ENCODE measurements at regions not wholly inside any gene's neighbourhood (a gene's known extent, or its start where the extent isn't known, plus 50 kb on each side); places are given as distances from the start of the nearest gene placed in this dataset.

- FAIRE-seq, result no peak
These were observed 143.9 kb upstream of the FSHR start for GRCh38 chr2:49298230-49298629.

GRCh38 chr2:49296107-49296867, 142.0 kb upstream of the FSHR start:
- no peak for FAIRE-seq

GRCh38 chr2:49294225-49294624, 139.9 kb upstream of the FSHR start:
- FAIRE-seq, result no peak

GRCh38 chr2:49291619-49292018, 137.3 kb upstream of the FSHR start:
- FAIRE-seq, result no peak

- no peak for FAIRE-seq
These were observed 135.4 kb upstream of the FSHR start for GRCh38 chr2:49289711-49290110.

- FAIRE-seq, result no peak
These were observed 134.8 kb upstream of the FSHR start for GRCh38 chr2:49288902-49289700.

GRCh38 chr2:49288113-49288705, 133.9 kb upstream of the FSHR start:
- FAIRE-seq, result no peak

- no peak for FAIRE-seq
These were observed 132.4 kb upstream of the FSHR start for GRCh38 chr2:49286726-49287125.

GRCh38 chr2:49286045-49286444, 131.7 kb upstream of the FSHR start:
- no peak for FAIRE-seq

GRCh38 chr2:49278561-49278960, 124.2 kb upstream of the FSHR start:
- no peak for FAIRE-seq

- FAIRE-seq, result no peak
These were observed 123.8 kb upstream of the FSHR start for GRCh38 chr2:49278141-49278540.

- FAIRE-seq, result no peak
These were observed 116.8 kb upstream of the FSHR start for GRCh38 chr2:49271060-49271606.

- no peak for FAIRE-seq
These were observed 115.8 kb upstream of the FSHR start for GRCh38 chr2:49270091-49270490.

- no peak for FAIRE-seq
These were observed 111.2 kb upstream of the FSHR start for GRCh38 chr2:49265471-49265870.

- FAIRE-seq, result no peak
These were observed 108.7 kb upstream of the FSHR start for GRCh38 chr2:49262801-49263560.

- no peak for FAIRE-seq
These were observed 107.5 kb upstream of the FSHR start for GRCh38 chr2:49261781-49262180.

GRCh38 chr2:49260979-49261538, 106.7 kb upstream of the FSHR start:
- no peak for FAIRE-seq

- no peak for FAIRE-seq
These were observed 105.6 kb upstream of the FSHR start for GRCh38 chr2:49259926-49260325.

GRCh38 chr2:49255409-49255971, 101.2 kb upstream of the FSHR start:
- no peak for FAIRE-seq

- FAIRE-seq, result no peak
These were observed 100.1 kb upstream of the FSHR start for GRCh38 chr2:49254401-49254800.

GRCh38 chr2:49251766-49252165, 97.5 kb upstream of the FSHR start:
- FAIRE-seq, result no peak

GRCh38 chr2:49251251-49251650, 96.9 kb upstream of the FSHR start:
- FAIRE-seq, result no peak
